GM12878 (cell line): ENCODE measurements at regions not wholly inside any gene's neighbourhood (a gene's known extent, or its start where the extent isn't known, plus 50 kb on each side); places are given as distances from the start of the nearest gene placed in this dataset.
A peak's percentile ranks its signal among the peaks of the same experiment; 100 is the strongest.

Source experiments
- ATAC-seq: fragments of 200-7000 bp; cut with Tn5 transposase; 3 replicates; pipeline ENCODE4 v1.9.1; 2020; ENCODE audit warnings: mild to moderate bottlenecking, moderate library complexity
- BruUV-seq: library from RNA; stranded (reverse); fragments of 400-500 nt; replicated peaks from 2 replicates; lab custom pipeline; 2021; lab: Mats Ljungman, UMichigan
- CTCF ChIA-PET: fragments of 300-600 bp; sonication (Branson Sonifier 250); formaldehyde crosslinking; extraction: SDS; loops from one replicate; lab custom pipeline; 2021; ENCODE audit warnings: inconsistent platforms; lab: Yijun Ruan, JAX
- POLR2A ChIA-PET: fragments of 350-600 bp; formaldehyde crosslinking; extraction: SDS; loops from one replicate; lab custom pipeline; 2021; ENCODE audit warnings: inconsistent platforms; lab: Charles Lee
- RAD21 ChIA-PET: fragments of 300-600 bp; sonication (Branson Sonifier 250); formaldehyde crosslinking; loops from one replicate; lab custom pipeline; 2023; ENCODE audit warnings: antibody characterized with exemption; ENCODE audit not compliant: unreplicated experiment; lab: Charles Lee
- SMC1A ChIA-PET: fragments of 300-600 bp; sonication (Branson Sonifier 250); formaldehyde crosslinking; loops from one replicate; lab custom pipeline; 2023; ENCODE audit not compliant: unreplicated experiment, uncharacterized antibody; lab: Charles Lee
- DNase-seq: peaks from one replicate; pipeline ENCODE4 v3.0.0-alpha.2; 2011; ENCODE audit warnings: low read depth, low spot score
- FAIRE-seq: peaks from 3 replicates; lab custom pipeline; 2011; peaks lifted over from hg19 to GRCh38; lab: Jason Lieb, UNC
- H2AFZ ChIP-seq: 2 replicates; pipeline ENCODE4 v1.6.0; 2011; ENCODE audit warnings: low read depth, low read length, control low read depth; ENCODE audit not compliant: control insufficient read depth
- H3K27ac ChIP-seq: 2 replicates; pipeline ENCODE4 v1.5.1; 2011; ENCODE audit warnings: control low read depth; ENCODE audit not compliant: control insufficient read depth, insufficient read depth
- H3K27me3 ChIP-seq, 2 experiments: replicated peaks in 1 of 2; 2 replicates each; pipeline versions ENCODE4 v1.6.0 to v1.6.1; 2011; ENCODE audit warnings: low read length in 1 of 2; ENCODE audit not compliant: control insufficient read depth in 2 of 2, insufficient read depth in 2 of 2
- H3K36me3 ChIP-seq, 2 experiments: 2 replicates each; pipeline ENCODE4 v1.5.1; 2011; ENCODE audit warnings: low read length in 1 of 2; ENCODE audit not compliant: control insufficient read depth in 2 of 2, insufficient read depth in 2 of 2
- H3K4me1 ChIP-seq: 2 replicates; pipeline ENCODE4 v1.6.1; 2011; ENCODE audit warnings: mild to moderate bottlenecking, low read length, moderate library complexity, mixed read lengths; ENCODE audit not compliant: control insufficient read depth, insufficient read depth
- H3K4me2 ChIP-seq: 2 replicates; pipeline ENCODE4 v1.6.0; 2011; ENCODE audit warnings: control low read depth; ENCODE audit not compliant: control insufficient read depth, insufficient read depth
- H3K4me3 ChIP-seq: fragments of 200-600 bp; sonication (generic); 2 replicates; pipeline ENCODE4 v1.5.1; 2016
- H3K79me2 ChIP-seq: 2 replicates; pipeline ENCODE4 v1.6.0; 2011; ENCODE audit warnings: low read length; ENCODE audit not compliant: control insufficient read depth, insufficient read depth
- H3K9ac ChIP-seq: 2 replicates; pipeline ENCODE4 v1.8.0; 2011; ENCODE audit warnings: low read length, control low read depth, mixed read lengths; ENCODE audit not compliant: control insufficient read depth, insufficient read depth
- H3K9me3 ChIP-seq: replicated peaks from 3 replicates; pipeline ENCODE4 v1.5.1; 2011; ENCODE audit warnings: mild to moderate bottlenecking, low read length; ENCODE audit not compliant: control insufficient read depth, insufficient read depth
- H4K20me1 ChIP-seq: 2 replicates; pipeline ENCODE4 v1.6.0; 2011; ENCODE audit not compliant: control insufficient read depth, insufficient read depth
- CBX5 ChIP-seq: sonication (generic); IDR thresholded peaks from 2 replicates; pipeline ENCODE4 v1.6.1; 2016; ENCODE audit warnings: low read depth, moderate library complexity, mild to moderate bottlenecking, inconsistent platforms
- NR2C1 ChIP-seq: fragments of 450-650 bp; IDR thresholded peaks from 2 replicates; pipeline ENCODE4 v1.6.1; 2017; ENCODE audit warnings: antibody characterized with exemption, mild to moderate bottlenecking, moderate library complexity
- SMARCA5 ChIP-seq: fragments of 450-650 bp; IDR thresholded peaks from 2 replicates; pipeline ENCODE4 v1.6.1; 2017; ENCODE audit warnings: mild to moderate bottlenecking
- TBL1XR1 ChIP-seq: IDR thresholded peaks from 2 replicates; pipeline ENCODE4 v1.6.1; 2012; ENCODE audit warnings: low read depth, low read length, improper control_type of control experiment
- WGBS: methylation state at CpG from one replicate; pipeline ENCODE4 v1.1.6; 2016; ENCODE audit warnings: low lambda C conversion rate; ENCODE audit not compliant: insufficient replicate concordance, insufficient coverage; ENCODE audit errors: missing lambda C conversion rate; 5-methylcytosine and 5-hydroxymethylcytosine counted together
- in situ Hi-C: fragments of 300-500 bp; cut with MboI; formaldehyde crosslinking; loops from 9 replicates; pipeline ENCODE4 v1.14.3; 2018; ENCODE audit warnings: mixed read lengths
- intact Hi-C: fragments of 100-400 bp; cut with micrococcal nuclease; formaldehyde crosslinking; loops from one replicate; pipeline ENCODE4 v1.14.2; 2022; ENCODE audit not compliant: unreplicated experiment
- TF ChIP-seq, protein P1 (sequence below), 3 experiments: IDR thresholded peaks in 2 of 3; conservative IDR thresholded peaks in 1 of 3; 2 replicates each; pipeline ENCODE4 v1.5.1; 2011; ENCODE audit warnings: low read depth in 3 of 3, low read length in 3 of 3, mild to moderate bottlenecking in 3 of 3, control low read depth in 2 of 3, moderate library complexity in 2 of 3, inconsistent platforms in 1 of 3, mixed read lengths in 1 of 3; ENCODE audit not compliant: control insufficient read depth in 2 of 3, insufficient read depth in 1 of 3; ENCODE audit errors: extremely low read depth in 1 of 3

- 27% methylated on average over 3 of the region's 3 CpGs for WGBS
- no peaks in the 10 kb centered on the region for H3K79me2 ChIP-seq
- H3K27me3 ChIP-seq: no peaks in the 10 kb centered on the region
- no peaks in the 10 kb centered on the region for H4K20me1 ChIP-seq
- no TSS peak for BruUV-seq
- no peak overlapping the region for H3K4me3 ChIP-seq
- no peak overlapping the region for H2AFZ ChIP-seq
- no peak overlapping the region for H3K9ac ChIP-seq
- no peaks in the 10 kb centered on the region for H3K36me3 ChIP-seq
- ATAC-seq (peak; percentile 66), DNase-seq (no peak), FAIRE-seq (peak; percentile 41)
- no peaks in the 10 kb centered on the region for H3K9me3 ChIP-seq
- ChIA-PET RAD21 (interaction anchor here (1.0 kb wide), 1 partner anchor 65 kb away, joined by 3 read pairs; no protein-coding TSS in a partner anchor), POLR2A (no interaction called here), SMC1A (interaction anchor here (0.9 to 2.0 kb wide), 5 partner anchors 9 to 543 kb away, joined by 3 to 7 read pairs (median 6); no protein-coding TSS in a partner anchor), CTCF (interaction anchor here (0.7 to 2.2 kb wide), 12 partner anchors 8 to 476 kb away, joined by 3 to 12 read pairs (median 5); no protein-coding TSS in a partner anchor)
- no peaks in the 10 kb centered on the region for H3K4me1 ChIP-seq
- no peak overlapping the region for H3K4me2 ChIP-seq
- intact Hi-C loops (no loop called here), in situ Hi-C loops (no loop called here)
- TF ChIP-seq SMARCA5 (no peak), CBX5 (no peak), TBL1XR1 (no peak), NR2C1 (peak; percentile 82)
- TF ChIP-seq, protein P1, sequence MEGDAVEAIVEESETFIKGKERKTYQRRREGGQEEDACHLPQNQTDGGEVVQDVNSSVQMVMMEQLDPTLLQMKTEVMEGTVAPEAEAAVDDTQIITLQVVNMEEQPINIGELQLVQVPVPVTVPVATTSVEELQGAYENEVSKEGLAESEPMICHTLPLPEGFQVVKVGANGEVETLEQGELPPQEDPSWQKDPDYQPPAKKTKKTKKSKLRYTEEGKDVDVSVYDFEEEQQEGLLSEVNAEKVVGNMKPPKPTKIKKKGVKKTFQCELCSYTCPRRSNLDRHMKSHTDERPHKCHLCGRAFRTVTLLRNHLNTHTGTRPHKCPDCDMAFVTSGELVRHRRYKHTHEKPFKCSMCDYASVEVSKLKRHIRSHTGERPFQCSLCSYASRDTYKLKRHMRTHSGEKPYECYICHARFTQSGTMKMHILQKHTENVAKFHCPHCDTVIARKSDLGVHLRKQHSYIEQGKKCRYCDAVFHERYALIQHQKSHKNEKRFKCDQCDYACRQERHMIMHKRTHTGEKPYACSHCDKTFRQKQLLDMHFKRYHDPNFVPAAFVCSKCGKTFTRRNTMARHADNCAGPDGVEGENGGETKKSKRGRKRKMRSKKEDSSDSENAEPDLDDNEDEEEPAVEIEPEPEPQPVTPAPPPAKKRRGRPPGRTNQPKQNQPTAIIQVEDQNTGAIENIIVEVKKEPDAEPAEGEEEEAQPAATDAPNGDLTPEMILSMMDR (IDR thresholded peaks at IDR 0.05 in 2 of 3, conservative IDR thresholded peaks at IDR 0.05 in 1 of 3; ENCODE audit: control insufficient read depth in 2 of 3, extremely low read depth in 1 of 3, insufficient read depth in 1 of 3, low read depth in 3 of 3, low read length in 3 of 3): peak; percentile 43 to 52 (median 43); a peak in 5 of 6 replicates
- no peak overlapping the region for H3K27ac ChIP-seq
Observed at GRCh38 chr2:211093743-211094303, 537.4 kb downstream of the CPS1 start.
